ENCODE measurements at regions not wholly inside any gene's neighbourhood (a gene's known extent, or its start where the extent isn't known, plus 50 kb on each side); places are given as distances from the start of the nearest gene placed in this dataset.

DNA sequence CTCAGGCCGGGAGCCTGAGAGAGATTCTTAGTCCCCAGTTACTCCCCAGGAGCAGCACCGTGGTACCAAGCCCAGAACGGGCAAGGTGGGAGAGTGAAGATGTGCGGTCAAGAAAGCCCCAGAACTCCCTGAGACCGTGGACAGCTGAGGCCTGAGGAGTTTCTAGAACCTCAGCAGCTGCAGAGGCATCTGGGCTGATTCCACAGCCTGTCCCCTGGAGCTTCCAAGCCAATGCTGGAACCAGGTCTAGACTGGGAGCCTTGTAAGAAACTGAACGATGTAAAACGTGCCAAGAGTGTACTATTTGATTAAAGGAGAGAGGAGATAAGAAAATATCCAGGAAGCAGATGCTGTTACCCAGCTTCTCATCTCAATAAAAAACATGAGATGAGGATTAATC is 366.3 kb downstream of the TNS3 start:
- TF ChIP-seq TAF1 (IDR thresholded peaks at IDR 0.05; ENCODE audit: low read depth, low read length) = no peak
- TF ChIP-seq POLR2A (IDR thresholded peaks at IDR 0.05; ENCODE audit: low read depth, low read length) = no peak
- TF ChIP-seq PAX5 (IDR thresholded peaks at IDR 0.05; ENCODE audit: insufficient read depth, low read length, severe bottlenecking) = no peak
- no peak for TF ChIP-seq POLR2AphosphoS5 (IDR thresholded peaks at IDR 0.05; ENCODE audit: low read depth, low read length)
- TF ChIP-seq SPI1 (IDR thresholded peaks at IDR 0.05; ENCODE audit: low read depth, low read length) = no peak
